ENCODE measurements at regions not wholly inside any gene's neighbourhood (a gene's known extent, or its start where the extent isn't known, plus 50 kb on each side); places are given as distances from the start of the nearest gene placed in this dataset.

DNA sequence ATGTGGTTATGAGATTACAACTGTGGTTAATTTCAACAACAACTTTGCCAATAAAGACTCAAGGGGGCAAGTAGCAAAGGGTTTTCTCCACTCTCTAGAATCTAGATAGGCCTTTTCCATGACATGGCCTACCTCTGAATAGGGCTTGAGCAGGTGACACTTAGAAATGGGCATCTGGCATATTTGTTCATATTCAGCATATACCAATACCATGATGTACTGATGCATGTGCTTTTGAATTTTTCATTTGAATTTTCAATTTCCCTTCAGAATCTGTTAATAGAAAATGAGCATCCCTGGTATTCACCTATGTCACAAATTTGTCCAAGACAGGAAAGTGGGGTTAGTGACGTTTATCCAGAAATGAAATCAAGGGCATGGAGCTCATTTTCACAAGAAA, 757.5 kb upstream of the NRSN1 start:
- TF ChIP-seq, protein P1, sequence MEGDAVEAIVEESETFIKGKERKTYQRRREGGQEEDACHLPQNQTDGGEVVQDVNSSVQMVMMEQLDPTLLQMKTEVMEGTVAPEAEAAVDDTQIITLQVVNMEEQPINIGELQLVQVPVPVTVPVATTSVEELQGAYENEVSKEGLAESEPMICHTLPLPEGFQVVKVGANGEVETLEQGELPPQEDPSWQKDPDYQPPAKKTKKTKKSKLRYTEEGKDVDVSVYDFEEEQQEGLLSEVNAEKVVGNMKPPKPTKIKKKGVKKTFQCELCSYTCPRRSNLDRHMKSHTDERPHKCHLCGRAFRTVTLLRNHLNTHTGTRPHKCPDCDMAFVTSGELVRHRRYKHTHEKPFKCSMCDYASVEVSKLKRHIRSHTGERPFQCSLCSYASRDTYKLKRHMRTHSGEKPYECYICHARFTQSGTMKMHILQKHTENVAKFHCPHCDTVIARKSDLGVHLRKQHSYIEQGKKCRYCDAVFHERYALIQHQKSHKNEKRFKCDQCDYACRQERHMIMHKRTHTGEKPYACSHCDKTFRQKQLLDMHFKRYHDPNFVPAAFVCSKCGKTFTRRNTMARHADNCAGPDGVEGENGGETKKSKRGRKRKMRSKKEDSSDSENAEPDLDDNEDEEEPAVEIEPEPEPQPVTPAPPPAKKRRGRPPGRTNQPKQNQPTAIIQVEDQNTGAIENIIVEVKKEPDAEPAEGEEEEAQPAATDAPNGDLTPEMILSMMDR (tag by site-specific recombination; IDR thresholded peaks at IDR 0.05), result no peak
- no peak for TF ChIP-seq HOXD13 (CRISPR knock-in tag; IDR thresholded peaks at IDR 0.05; ENCODE audit: borderline replicate concordance)
